Gastroesophageal sphincter (tissue), 4 donors: ENCODE measurements at regions not wholly inside any gene's neighbourhood (a gene's known extent, or its start where the extent isn't known, plus 50 kb on each side); places are given as distances from the start of the nearest gene placed in this dataset.

Source experiments
- ATAC-seq: fragments of 150-250 bp; one replicate; pipeline ENCODE4 v1.9.1; 2016; ENCODE audit warnings: mild to moderate bottlenecking, moderate library complexity
- H3K27ac ChIP-seq, 4 donors: fragments of 200-600 bp; sonication (generic) in 3 of 4; 1 replicate in 3 of 4; 2 replicates in 1 of 4; pipeline ENCODE4 v1.5.1; 2016 to 2019
- H3K27me3 ChIP-seq: fragments of 200-600 bp; sonication (generic); one replicate; pipeline ENCODE4 v1.5.1; 2019
- H3K36me3 ChIP-seq, 2 donors: fragments of 200-600 bp; sonication (generic); one replicate each; pipeline ENCODE4 v1.5.1; 2019; ENCODE audit warnings: control low read depth in 1 of 2
- H3K4me1 ChIP-seq, 3 donors: fragments of 200-600 bp; sonication (generic); 1 replicate in 2 of 3; 2 replicates in 1 of 3; pipeline ENCODE4 v1.5.1; 2016 to 2019; ENCODE audit warnings: control low read depth in 2 of 3
- H3K4me3 ChIP-seq, 2 donors: fragments of 200-600 bp; sonication (generic); one replicate each; pipeline ENCODE4 v1.5.1; 2019; ENCODE audit warnings: mild to moderate bottlenecking in 1 of 2, moderate library complexity in 1 of 2
- H3K9me3 ChIP-seq, 3 donors: fragments of 200-600 bp; sonication (generic); one replicate each; pipeline ENCODE4 v1.5.1; 2017 to 2019; ENCODE audit warnings: control low read depth in 2 of 3
- CTCF ChIP-seq, 4 experiments: fragments of 200-600 bp in 2 of 4; fragments of 450-650 bp in 2 of 4; sonication (generic) in 1 of 4; IDR thresholded peaks; one replicate each; pipeline ENCODE4 v1.5.1; 2017 to 2019; ENCODE audit warnings: antibody characterized with exemption in 4 of 4, mild to moderate bottlenecking in 2 of 4, moderate library complexity in 2 of 4
- EP300 ChIP-seq: sonication (generic); formaldehyde crosslinking; IDR thresholded peaks from one replicate; pipeline ENCODE4 v1.6.1; 2017; ENCODE audit warnings: antibody characterized with exemption, mild to moderate bottlenecking
- POLR2A ChIP-seq, 2 donors: fragments of 450-650 bp; IDR thresholded peaks; one replicate each; pipeline ENCODE4 v1.6.1; 2017; ENCODE audit warnings: antibody characterized with exemption in 2 of 2, mild to moderate bottlenecking in 2 of 2, moderate library complexity in 1 of 2
- POLR2AphosphoS5 ChIP-seq: sonication (generic); formaldehyde crosslinking; IDR thresholded peaks from one replicate; pipeline ENCODE4 v1.6.1; 2017; ENCODE audit warnings: antibody characterized with exemption
- WGBS, 2 donors: methylation state at CpG; one replicate each; pipeline ENCODE4 v1.1.5; 2018; ENCODE audit warnings: low coverage in 1 of 2; 5-methylcytosine and 5-hydroxymethylcytosine counted together

- Histone ChIP-seq H3K36me3 (no peaks in the 10 kb centered on the region), H3K9me3 (peaks cover 0 to 14% (median 0%) of the 10 kb centered on the region in 3 donors), H3K4me1 (no peaks in the 10 kb centered on the region), H3K27ac (no peak overlapping the region), H3K27me3 (no peaks in the 10 kb centered on the region), H3K4me3 (no peak overlapping the region)
- ATAC-seq: no peak
- TF ChIP-seq EP300 (no peak), POLR2AphosphoS5 (no peak), POLR2A (IDR thresholded peaks at IDR 0.05) (no peak), CTCF (IDR thresholded peaks at IDR 0.05) (no peak)
- WGBS, 2 donors: 80 to 100% methylated on average over 1 of the region's 1 CpG
Measured at GRCh38 chr3:43201581-43201980, 84.8 kb upstream of the SNRK start.

- H3K27me3 ChIP-seq: no peaks in the 10 kb centered on the region
- no peaks in the 10 kb centered on the region for H3K36me3 ChIP-seq
- no peaks in the 10 kb centered on the region for H3K4me1 ChIP-seq
- TF ChIP-seq CTCF (IDR thresholded peaks at IDR 0.05) (no peak), EP300 (no peak), POLR2A (IDR thresholded peaks at IDR 0.05) (no peak), POLR2AphosphoS5 (no peak)
- WGBS, 2 donors: 83 to 100% methylated on average over 2 to 3 of the region's 3 CpGs
- peaks cover 0 to 14% (median 0%) of the 10 kb centered on the region in 3 donors for H3K9me3 ChIP-seq
- H3K4me3 ChIP-seq: no peak overlapping the region
- ATAC-seq: no peak
- no peak overlapping the region for H3K27ac ChIP-seq
Measured at GRCh38 chr3:43199645-43200306, 86.6 kb upstream of the SNRK start.

- H3K27me3 ChIP-seq: no peaks in the 10 kb centered on the region
- H3K27ac ChIP-seq: no peak overlapping the region
- no peak overlapping the region for H3K4me3 ChIP-seq
- H3K4me1 ChIP-seq: no peaks in the 10 kb centered on the region
- H3K9me3 ChIP-seq: peaks cover 0 to 14% (median 0%) of the 10 kb centered on the region in 3 donors
- H3K36me3 ChIP-seq: no peaks in the 10 kb centered on the region
- ATAC-seq: no peak
- WGBS, 2 donors: 88 to 90% methylated on average over 1 to 3 of the region's 3 CpGs
- TF ChIP-seq POLR2AphosphoS5 (no peak), CTCF (IDR thresholded peaks at IDR 0.05) (no peak), POLR2A (IDR thresholded peaks at IDR 0.05) (no peak), EP300 (no peak)
Measured at GRCh38 chr3:43198791-43199644, 87.3 kb upstream of the SNRK start.

GRCh38 chr3:43198301-43198700 lies 88.0 kb upstream of the SNRK start:
- Histone ChIP-seq H3K9me3 (peaks cover 0 to 14% (median 0%) of the 10 kb centered on the region in 3 donors), H3K27ac (no peak overlapping the region), H3K27me3 (no peaks in the 10 kb centered on the region), H3K36me3 (no peaks in the 10 kb centered on the region), H3K4me3 (no peak overlapping the region), H3K4me1 (no peaks in the 10 kb centered on the region)
- 65 to 74% methylated on average over 3 of the region's 3 CpGs for WGBS, 2 donors
- TF ChIP-seq EP300 (no peak), CTCF (IDR thresholded peaks at IDR 0.05) (no peak), POLR2AphosphoS5 (no peak), POLR2A (IDR thresholded peaks at IDR 0.05) (no peak)
- ATAC-seq: no peak
